ENCODE measurements at regions not wholly inside any gene's neighbourhood (a gene's known extent, or its start where the extent isn't known, plus 50 kb on each side); places are given as distances from the start of the nearest gene placed in this dataset.
"Not testable (repeated sequence)": the region's sequence is repeated elsewhere in the genome, so short reads cannot be mapped to it uniquely, and the experiment has no call there.

GRCh38 chr1:9469882-9470281 lies 69.4 kb upstream of the SLC25A33 start:
- DNase-seq: not testable (repeated sequence)

- DNase-seq: no peak
Measured at GRCh38 chr1:9471679-9472078, 67.6 kb upstream of the SLC25A33 start.

- DNase-seq: no peak
Measured at GRCh38 chr1:9472386-9473031, 66.8 kb upstream of the SLC25A33 start.

- DNase-seq: peak; percentile 86
Measured at GRCh38 chr1:9473032-9473807, 66.0 kb upstream of the SLC25A33 start.

GRCh38 chr1:9475061-9475627 lies 64.1 kb upstream of the SLC25A33 start:
- no peak for DNase-seq

- DNase-seq: no peak
Measured at GRCh38 chr1:9476790-9477463, 62.3 kb upstream of the SLC25A33 start.

- DNase-seq: no peak
Measured at GRCh38 chr1:9477535-9477934, 61.7 kb upstream of the SLC25A33 start.

- DNase-seq: no peak
Measured at GRCh38 chr1:9478021-9478420, 61.2 kb upstream of the SLC25A33 start.

- DNase-seq: no peak
Measured at GRCh38 chr1:9481048-9481447, 58.2 kb upstream of the SLC25A33 start.

- DNase-seq: no peak
Measured at GRCh38 chr1:9482403-9482802, 56.9 kb upstream of the SLC25A33 start.

- DNase-seq: no peak
Measured at GRCh38 chr1:9482816-9483572, 56.3 kb upstream of the SLC25A33 start.

- no peak for DNase-seq
Measured at GRCh38 chr1:9486466-9487140, 52.7 kb upstream of the SLC25A33 start.
